Activated T-cell treated with anti-CD3 and anti-CD28 coated beads, Interleukin-2, amount 50 U/mL, for 48 hours (primary cell): ENCODE measurements at regions not wholly inside any gene's neighbourhood (a gene's known extent, or its start where the extent isn't known, plus 50 kb on each side); places are given as distances from the start of the nearest gene placed in this dataset.
"Not testable (repeated sequence)": the region's sequence is repeated elsewhere in the genome, so short reads cannot be mapped to it uniquely, and the experiment has no call there.

Experiments used
- DNase-seq, 2 experiments: peaks; one replicate each; pipeline ENCODE4 v3.0.0-alpha.2; 2020

DNA sequence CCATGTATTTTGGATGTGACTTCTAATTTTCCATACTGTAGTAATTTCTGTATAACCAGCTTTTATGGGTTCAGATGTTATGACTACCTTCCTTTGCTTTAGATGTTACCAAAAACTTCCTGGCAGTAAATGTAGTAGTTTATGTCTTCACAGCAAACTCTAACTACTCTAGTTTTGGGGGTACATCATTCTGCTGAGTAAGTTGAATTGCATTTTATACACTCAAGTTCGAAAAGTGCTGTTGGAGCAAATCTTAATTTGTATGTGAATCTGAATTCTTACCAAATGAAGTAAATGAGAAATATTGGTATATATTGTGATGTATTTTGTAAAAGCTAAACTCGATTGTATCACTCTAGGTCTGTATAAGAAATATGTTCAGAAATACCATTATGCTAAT lies 728.3 kb upstream of the CDH8 start:
- no peak for DNase-seq

DNA sequence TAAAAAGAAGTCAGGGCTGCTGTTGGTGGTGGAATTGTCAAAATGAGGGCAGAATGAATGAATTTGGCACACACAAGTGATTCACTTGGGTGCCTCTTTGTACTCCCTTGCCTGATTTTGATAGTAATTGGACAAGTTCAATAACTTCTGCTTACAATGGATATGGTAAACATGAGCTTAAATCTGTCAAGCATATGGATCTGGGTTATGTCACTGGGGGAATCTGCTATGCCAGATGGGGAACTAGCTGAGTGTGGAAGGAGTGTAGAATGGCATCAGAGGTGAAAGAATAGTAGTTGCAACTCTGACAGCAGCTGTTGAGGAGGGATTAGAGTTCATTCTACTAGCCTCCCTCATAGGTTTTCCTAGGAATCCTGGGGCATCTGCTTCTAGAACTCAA lies 724.2 kb upstream of the CDH8 start:
- no peak for DNase-seq

DNA sequence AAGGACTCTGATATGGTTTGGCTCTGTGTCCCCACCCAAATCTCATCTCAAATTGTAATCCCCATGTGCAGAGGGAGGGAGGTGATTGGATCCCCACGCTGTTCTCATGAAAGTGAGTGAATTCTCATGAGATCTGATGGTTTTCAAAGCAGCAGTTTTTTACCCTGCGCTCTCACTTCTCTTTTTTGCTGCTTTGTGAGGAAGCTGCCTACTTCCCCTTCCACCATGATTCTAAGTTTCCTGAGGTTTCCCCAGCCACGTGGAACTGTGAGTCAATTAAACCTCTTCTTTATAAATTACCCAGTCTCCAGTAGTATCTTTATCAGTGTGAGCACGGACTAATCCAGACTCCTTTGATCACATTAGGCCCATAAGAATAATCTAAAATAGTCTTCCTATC lies 719.7 kb upstream of the CDH8 start:
- no peak for DNase-seq

DNA sequence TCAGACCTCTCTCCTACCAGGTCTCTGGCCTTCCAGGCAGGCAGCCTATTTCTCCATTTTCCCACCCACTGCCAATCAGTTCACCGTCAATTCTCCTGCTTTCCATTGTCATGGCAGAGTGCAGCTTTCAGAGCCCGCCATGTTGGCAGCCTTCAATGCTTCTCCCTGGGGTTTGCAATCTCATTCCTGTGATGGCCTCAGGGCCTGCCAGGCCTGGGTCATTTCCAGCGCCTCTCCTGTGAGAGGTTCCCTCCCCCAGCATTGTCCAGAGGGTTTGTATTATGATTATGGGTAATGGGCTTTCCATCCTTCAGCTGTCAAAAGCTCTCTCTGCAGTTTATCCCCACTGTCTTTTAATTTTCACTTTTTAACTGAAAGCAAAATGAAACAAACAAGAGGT lies 716.6 kb upstream of the CDH8 start:
- no peak for DNase-seq

DNA sequence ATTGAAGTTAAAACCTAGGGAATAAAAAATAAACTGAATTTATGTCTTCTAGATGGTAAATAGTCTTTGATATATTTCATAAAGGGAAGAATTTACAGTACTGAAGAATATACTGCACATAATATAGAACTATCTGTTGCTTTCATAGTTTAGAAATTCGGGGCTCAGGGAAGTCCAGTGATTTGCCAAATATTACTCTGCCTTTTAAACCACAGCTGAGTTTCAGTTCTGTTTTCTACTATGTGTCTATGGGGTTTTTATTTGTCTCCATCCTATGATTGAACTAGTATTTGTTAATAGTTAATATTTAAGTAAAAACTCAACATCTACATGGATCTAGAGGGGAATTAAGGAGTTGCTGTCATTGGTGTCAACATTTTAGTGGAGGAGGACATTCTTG lies 715.0 kb upstream of the CDH8 start:
- no peak for DNase-seq

DNA sequence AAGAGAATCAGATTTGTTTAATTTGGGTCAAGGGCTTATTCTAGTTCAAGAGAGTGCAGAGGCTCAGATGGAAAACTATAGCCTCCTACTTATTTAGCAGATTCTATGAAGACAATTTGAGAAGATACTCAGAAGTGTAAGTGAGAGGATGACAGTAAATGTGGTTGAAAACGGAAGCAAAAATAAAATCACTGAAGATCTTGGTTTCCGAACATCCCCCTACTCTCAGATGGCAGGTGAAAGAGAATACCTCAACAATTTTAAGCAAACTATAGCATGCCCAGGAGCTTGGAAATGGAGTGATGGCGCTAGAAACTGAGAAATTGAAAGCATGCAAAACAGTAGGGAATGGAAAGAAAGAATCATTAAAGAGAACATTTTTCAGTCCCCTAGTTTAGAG lies 705.5 kb upstream of the CDH8 start:
- DNase-seq: no peak

DNA sequence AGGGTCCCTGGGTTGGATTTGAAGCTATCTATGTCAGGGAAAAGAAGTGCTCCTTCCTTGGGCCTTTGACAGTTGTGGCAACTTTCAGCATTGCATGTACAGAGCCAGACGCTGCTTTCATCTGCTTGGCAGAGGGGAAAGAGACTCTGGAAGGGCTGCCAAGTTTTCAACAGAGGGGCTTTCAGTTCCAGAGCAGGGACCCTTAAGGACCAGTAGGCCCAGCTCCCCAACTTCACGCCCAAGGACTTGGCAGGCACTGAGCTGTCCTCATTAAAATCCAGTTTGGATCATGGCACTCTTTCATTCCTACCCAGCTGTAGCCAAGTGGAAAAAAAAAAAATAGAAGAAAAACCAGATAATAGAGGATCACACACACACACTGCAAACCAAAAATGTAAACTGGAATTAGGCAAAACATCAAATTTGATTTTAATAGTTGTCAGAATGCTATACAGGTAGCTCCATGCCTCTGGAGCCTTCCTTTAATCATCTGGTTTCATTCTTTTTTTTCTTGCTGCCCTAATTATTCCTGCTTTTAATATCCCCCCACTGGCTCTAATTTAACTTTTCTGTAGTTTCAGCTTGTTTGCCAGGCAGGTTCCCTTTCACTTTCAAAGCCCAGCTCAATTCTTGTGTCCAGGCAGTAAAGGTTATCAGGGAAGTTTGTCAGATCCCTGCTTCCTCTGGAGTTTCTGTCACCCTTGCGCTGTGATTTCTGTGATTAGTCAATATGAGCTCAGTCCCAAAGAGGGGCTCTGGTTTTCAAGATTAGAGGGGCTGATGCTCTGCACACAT lies 702.6 kb upstream of the CDH8 start:
- no peak for DNase-seq

DNA sequence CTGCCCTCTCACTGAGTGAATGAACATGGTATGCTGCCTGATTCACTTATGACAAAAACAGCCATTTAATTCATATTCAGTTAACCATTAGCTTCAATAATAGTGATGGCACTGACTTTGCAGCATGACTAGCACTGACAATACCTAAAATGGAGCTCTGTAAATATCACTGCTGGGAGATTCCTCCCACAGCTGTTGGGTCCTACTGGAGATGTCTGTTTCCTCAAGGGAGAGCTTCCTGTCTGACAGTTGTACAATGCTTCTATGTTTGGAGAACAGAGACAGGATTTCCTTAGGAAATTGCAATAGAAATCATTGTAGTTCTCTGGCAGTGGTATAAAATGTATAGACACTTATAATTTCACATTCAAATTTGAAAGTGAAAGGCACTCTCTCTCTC lies 695.9 kb upstream of the CDH8 start:
- no peak for DNase-seq

DNA sequence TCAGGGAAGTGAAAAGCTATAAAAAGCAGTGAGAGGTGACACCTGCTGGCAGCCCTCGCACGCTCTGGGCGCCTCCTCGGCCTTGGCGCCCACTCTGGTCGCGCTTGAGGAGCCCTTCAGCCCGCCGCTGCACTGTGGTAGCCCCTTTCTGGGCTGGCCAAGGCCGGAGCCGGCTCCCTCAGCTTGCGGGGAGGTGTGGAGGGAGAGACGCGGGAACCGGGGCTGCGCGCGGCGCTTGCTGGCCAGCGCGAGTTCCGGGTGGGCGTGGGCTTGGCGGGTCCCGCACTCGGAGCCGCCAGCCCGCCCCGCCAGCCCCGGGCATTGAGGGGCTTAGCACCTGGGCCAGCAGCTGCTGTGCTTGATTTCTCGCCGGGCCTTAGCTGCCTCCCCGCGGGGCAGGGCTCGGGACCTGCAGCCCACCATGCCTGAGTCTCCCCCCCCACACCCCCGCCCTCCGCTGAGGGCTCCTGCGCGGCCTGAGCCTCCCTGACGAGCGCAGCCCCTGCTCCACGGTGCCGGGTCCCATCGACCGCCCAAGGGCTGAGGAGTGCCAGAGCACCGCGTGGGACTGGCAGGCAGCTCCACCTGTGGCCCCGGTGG lies 688.5 kb upstream of the CDH8 start:
- not testable (repeated sequence) for DNase-seq

DNA sequence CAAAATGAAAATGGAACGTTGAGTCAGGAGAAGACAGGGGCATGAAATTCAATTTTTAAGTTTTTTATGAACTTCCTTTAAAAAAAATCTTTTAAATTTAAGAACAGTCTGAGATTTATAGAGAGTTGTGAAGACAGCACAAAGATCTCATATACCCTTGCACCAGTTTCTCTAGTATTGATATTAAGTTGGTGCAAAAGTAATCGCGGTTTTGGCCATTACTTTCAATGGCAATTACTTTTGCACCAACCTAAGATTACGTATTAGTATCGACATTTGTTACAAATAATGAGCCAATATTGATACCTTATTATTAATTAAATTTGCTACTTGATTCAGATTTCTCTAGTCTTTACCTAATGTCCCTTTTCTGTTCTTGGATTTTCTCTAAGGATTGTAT lies 684.4 kb upstream of the CDH8 start:
- DNase-seq: no peak

DNA sequence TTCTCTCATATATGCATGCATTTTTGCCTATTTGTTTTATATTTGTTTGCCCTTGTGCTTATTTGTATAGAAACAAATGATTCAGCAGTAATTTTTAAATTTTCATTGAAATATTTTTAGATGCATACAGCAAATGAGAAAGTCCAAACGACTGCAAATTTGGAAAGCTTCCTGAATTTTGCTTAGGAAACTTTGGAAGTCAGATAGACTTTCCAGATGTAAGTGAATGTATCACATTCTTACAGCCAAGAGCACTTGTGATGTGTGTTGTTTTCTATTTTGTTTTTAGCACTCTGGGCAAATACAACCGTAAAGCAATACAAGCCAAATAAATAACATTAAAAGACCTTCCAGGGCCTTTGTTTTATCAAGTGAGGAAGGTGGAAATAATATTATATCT lies 680.8 kb upstream of the CDH8 start:
- no peak for DNase-seq

DNA sequence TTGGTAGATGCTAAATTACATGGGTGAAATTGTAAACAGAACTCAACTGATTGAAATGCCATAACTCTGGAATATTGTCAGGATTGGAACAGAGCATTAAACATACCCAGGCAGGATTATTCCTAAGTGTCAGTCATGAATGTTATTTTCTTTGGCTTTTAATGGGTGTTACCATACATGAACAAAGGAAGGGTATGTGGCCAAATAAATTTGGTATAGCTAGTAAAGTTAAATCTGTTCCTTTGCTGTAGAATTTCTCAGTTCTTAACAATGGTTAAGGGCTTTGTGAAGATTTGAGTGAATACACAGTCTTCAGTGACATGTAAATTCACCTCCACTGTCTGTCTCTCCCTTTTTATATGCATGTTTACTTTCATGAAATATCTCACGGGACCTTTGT lies 679.5 kb upstream of the CDH8 start:
- DNase-seq: no peak

DNA sequence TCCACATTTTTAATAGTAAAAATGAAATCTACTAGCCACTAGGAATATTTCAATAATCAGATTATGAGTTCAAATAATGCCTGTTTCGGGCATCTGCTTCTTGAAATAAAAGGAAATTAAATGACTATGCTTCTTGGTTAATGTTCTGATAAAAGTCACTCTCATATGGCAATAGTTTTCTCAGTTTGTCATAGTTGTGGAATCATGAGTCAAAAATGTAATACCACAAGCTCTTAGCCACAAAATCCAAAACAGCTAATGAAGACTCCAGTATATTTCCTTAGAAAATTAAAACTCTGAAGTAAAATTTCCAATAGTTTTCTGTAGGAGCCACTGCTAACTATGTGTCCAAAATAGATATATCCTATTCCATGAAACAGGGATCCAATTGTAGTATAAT lies 676.3 kb upstream of the CDH8 start:
- no peak for DNase-seq

DNA sequence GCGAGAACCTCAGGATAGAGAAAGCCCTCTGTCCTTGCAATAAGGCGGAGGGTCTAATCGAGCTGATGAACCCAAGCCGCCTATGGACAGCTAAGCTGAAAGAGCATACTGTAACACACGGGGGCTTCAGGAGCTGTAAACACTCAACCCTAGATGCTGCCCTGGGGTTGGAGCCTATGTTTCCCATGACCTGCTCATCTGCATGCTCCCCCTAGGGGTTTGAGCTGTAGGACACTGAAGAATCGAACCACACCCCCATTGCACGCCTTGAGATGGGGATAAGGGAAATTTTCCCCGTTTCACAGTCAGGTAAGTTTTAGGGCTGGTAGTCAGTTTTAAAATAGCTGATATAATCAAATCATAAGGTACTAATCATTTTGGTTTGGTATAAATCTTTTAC lies 675.6 kb upstream of the CDH8 start:
- no peak for DNase-seq

DNA sequence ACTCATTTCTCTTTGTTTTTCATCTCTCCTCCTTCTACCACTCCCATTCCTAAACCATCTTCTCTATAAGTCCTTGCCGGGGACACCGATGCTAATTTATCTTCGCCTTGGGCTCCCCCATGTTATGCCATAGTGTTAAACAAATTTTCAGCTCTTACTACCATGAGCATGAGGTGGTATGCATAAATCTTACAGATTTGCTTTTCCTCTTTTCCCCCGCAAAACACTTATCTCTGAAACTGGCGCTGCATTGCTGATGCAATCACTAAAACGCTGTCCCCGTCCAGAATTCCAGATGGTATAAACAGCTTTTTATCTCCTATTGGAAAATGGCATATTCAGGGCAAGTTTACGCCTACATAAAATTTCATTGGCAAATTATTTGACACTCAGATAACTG lies 673.6 kb upstream of the CDH8 start:
- no peak for DNase-seq

DNA sequence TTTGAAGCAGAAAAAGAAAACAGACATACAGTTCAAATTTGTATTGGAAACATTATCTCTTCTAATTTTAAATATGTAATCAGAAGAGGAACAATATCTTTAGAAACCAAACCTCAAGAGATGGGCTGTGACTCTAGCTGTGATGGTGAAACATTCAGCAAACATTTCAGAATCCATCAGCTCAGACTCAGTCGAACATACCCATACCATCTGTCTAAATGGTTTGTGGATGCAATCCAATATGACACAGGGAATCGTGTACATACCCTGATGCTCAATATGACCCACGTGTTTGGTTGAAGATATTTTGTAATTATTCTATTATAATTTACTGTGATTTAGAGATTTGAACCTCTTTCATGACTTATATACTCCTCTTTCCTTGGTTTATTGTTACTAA lies 665.2 kb upstream of the CDH8 start:
- no peak for DNase-seq

DNA sequence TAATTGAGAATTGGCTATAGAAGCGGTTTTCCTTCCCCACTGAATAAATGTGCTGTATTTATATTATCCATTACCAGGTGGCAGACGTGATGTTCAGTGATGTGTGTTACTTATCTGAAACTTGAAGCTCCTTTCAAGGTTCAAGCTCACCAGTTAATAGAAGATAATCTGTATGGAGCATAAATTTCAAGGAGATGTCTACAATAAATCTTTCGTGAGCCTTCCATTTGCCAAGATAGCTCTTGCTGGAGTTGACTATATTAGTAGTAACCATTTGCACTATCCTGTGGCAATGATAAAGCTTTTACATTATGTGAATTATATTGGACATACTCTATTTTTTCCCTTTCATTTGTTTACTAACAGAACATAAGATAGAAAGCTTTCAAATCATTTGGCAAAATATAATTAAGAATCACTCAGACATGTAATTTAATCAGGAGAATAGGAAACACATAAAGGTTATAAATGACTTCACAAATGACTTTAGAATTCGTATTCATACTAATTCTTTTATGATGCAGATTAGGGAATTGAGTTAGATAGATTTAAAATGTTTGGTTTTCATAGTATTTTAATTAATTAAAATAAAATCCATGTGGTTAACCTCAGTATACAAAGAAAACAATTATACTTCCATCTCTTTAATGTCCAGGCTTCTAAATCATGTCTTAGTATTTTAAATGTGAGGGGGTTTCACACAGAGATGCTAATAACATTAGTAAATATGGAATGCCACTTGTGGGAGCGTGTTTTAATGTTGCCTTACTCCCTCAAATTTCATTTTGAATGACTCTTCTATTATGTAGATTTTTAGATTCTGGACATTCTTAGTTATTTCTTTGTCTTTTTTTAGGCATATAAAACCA lies 664.4 kb upstream of the CDH8 start:
- no peak for DNase-seq

DNA sequence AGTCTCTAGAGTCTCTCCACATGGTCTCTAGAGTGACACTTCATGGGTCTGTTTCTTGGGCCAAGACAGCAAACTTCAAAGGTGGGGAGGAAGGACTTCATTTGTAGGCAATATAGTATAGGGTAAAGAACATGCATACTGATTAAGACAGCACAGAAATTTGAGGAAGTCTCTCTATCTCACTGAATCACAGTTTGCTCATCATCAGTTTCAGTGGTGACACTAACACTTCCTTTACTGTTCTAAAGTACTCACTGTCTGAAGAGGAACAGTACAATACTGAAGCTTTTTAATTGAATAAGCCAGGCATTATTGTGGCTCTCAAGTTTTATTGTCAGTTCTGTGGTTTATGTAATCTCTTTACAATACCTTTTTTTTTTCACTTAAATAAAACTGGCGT lies 656.4 kb upstream of the CDH8 start:
- no peak for DNase-seq

DNA sequence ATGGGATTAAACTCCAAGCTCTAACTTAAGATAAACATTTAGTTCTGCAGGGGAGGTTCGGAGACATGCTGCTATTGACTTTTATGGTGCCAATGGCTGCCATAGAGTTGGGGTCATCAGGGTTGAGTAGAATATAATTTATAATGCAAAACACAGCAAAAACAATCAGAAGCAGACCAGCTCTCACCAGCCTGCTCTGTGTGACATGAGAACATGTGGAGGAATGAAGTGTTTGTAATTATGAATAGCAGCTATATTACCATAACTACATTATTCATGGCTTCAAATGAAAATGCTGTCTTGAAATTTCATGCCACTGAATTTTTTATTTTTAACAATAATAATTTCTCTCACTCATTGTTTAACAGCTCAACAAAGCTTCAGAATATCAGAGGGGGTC lies 645.6 kb upstream of the CDH8 start:
- no peak for DNase-seq

DNA sequence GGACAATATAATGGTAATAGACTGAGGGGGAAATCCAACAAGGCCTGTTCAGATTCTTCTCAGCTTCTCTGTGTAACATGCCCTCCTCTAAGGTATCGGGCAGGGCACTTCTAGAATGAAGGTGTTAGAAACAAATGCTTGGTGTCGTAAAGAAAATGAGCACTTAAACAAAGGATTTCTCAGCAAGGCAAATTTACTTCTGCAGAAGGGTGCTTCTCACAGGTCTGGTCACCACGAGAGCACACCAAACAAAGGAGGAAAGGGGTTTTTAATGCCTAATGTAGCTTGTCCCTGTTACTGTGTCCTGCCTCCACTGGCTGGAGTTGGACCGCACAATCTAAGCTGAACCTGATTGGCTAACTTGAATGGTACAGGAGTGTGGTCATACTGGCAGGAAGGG lies 642.6 kb upstream of the CDH8 start:
- DNase-seq: no peak

DNA sequence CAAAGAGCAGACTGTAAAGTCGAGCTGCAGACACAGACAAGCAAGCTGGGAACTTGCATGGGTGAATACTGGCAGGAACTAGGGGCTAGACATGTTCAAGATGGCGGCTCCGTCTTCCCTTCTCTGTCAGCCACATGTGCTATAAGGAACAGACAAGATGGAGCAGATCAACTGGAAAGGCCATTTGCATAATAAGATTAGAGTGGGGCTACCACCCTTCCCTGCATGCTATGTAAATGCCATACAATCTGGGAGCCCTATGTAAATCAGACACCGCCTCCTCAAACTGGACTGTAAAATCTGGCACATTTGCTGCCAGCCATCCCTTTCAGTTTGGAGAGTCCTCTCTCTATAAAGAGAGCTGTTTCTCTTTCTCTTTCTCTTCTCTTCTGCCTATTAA lies 640.1 kb upstream of the CDH8 start:
- no peak for DNase-seq

DNA sequence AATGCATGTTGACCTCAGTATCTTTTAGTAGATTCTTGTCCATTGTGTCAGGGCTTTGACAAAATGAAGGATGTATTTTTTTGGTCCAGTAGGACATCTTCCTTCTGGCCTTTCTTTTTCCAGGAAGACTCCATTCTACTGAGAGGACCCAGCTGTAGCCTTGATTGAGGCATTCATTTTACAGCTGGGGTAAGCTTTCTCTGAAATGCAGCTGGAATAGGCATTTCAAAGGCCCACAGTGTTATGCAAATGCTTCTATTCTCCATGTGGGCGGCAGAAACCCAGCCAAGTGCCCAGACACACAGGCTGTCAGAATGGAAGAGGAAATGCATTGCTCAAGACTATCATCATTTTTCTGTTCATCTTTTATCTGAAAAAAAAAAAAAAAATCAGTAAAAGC lies 629.0 kb upstream of the CDH8 start:
- DNase-seq: no peak

DNA sequence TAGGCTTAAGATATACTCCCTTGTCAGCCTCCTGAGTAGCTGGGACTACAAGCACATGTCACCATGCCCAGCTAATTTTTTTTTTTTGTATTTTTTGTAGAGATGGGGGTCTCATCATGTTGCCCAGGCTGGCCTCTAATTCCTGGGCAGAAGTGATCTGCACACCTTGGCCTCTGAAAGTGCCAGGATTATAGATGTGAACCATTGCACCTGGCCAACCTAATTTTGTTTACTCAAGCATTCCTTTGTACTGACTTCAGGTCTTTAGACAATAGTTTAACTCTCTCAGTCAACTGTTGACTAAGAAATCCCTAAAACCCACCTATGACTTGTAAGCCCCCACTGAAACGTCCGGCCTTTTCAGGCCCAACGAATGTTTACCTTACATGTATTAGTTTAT lies 628.3 kb upstream of the CDH8 start:
- no peak for DNase-seq

DNA sequence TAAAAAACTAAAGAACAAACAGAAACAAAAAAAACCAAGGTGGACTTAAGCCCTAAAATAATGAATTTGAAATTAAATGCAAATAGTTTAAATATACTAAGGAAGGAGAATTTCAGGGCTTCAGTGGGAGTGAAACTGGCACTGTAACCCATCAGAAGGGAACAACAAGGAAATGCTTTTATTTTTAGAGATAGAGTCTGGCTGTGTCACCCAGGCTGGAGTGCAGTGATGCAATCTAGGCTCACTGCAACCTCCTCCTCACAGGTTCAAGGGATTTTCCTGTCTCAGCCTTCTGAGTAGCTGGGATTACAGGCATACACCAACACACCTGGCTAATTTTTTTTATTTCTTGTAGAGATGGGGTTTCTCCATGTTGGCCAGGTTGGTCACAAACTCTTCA lies 625.2 kb upstream of the CDH8 start:
- DNase-seq: no peak
